PC-9 (cell line): ENCODE measurements at regions not wholly inside any gene's neighbourhood (a gene's known extent, or its start where the extent isn't known, plus 50 kb on each side); places are given as distances from the start of the nearest gene placed in this dataset.

Source experiments
- CTCF ChIP-seq: fragments of 200-600 bp; sonication (generic); conservative IDR thresholded peaks from 2 replicates; pipeline ENCODE4 v1.6.1; 2017; ENCODE audit warnings: mixed run types, antibody characterized with exemption, mild to moderate bottlenecking, moderate library complexity
- EZH2 ChIP-seq: fragments of 200-600 bp; sonication (generic); IDR thresholded peaks from 2 replicates; pipeline ENCODE4 v1.8.0; 2017; ENCODE audit warnings: antibody characterized with exemption, low read depth

GRCh38 chr10:30171601-30172000 is 112.2 kb upstream of the JCAD start:
- TF ChIP-seq CTCF: no peak
- no peak for TF ChIP-seq EZH2
